ENCODE measurements at regions not wholly inside any gene's neighbourhood (a gene's known extent, or its start where the extent isn't known, plus 50 kb on each side); places are given as distances from the start of the nearest gene placed in this dataset.

GRCh38 chr10:4117604-4118003 is 332.6 kb upstream of the KLF6 start:
- Histone ChIP-seq H3K27me3 (replicated peaks in 1 of 4; ENCODE audit: control extremely low read depth in 1 of 4, control insufficient read depth in 3 of 4, insufficient read depth in 4 of 4, low read length in 3 of 4) (no peaks in the 10 kb centered on the region), H4K20me1 (ENCODE audit: control insufficient read depth, insufficient read depth, low read length, poor library complexity, severe bottlenecking) (no peaks in the 10 kb centered on the region), H2AFZ (ENCODE audit: insufficient read depth, low read depth, low read length, poor library complexity, severe bottlenecking) (no peak overlapping the region), H3K36me3 (replicated peaks in 1 of 2; ENCODE audit: control extremely low read depth in 1 of 2, control insufficient read depth in 1 of 2, extremely low read depth in 1 of 2, insufficient read depth in 2 of 2, low read length in 1 of 2) (no peaks in the 10 kb centered on the region), H3K9me3 (ENCODE audit: control extremely low read depth in 1 of 3, control insufficient read depth in 2 of 3, insufficient read depth in 1 of 3, low read length in 2 of 3) (peaks cover 0 to 1% (median 0%) of the 10 kb centered on the region in 3 donors), H3K79me2 (ENCODE audit: control insufficient read depth, insufficient read depth, low read length) (no peaks in the 10 kb centered on the region), H3K4me2 (replicated peaks; ENCODE audit: low read depth, low read length, poor library complexity, severe bottlenecking) (no peak overlapping the region), H3K4me3 (ENCODE audit: control extremely low read depth in 1 of 5, extremely low read depth in 1 of 5, insufficient read depth in 1 of 5, low read depth in 2 of 5, low read length in 4 of 5) (no peak overlapping the region), H3K9ac (ENCODE audit: low read length) (no peak overlapping the region), H3K4me1 (ENCODE audit: control insufficient read depth in 2 of 2, insufficient read depth in 2 of 2, low read length in 2 of 2) (peaks cover 14 to 21% of the 10 kb centered on the region in 2 donors), H3K27ac (ENCODE audit: low read length in 2 of 2) (no peak overlapping the region)
- no CpG with 5 or more reads among the region's 1 CpG for WGBS (ENCODE audit: insufficient coverage)
- H3K27me3 Mint-ChIP-seq = no peaks in the 10 kb centered on the region
- CTCF ChIA-PET = no interaction called here
- no peak overlapping the region for H3K27ac Mint-ChIP-seq
- POLR2A ChIA-PET = no interaction called here
- H3K9me3 Mint-ChIP-seq (ENCODE audit: insufficient read depth) = no peaks in the 10 kb centered on the region
- no peak for ATAC-seq (ENCODE audit: low read depth)
- TF ChIP-seq EZH2 (IDR thresholded peaks at IDR 0.05; ENCODE audit: borderline replicate concordance, insufficient read depth, low read depth, low read length, poor library complexity, severe bottlenecking) (no peak), CTCF (IDR thresholded peaks at IDR 0.05) (peak; percentile 5)
- peaks cover 24% of the 10 kb centered on the region for H3K4me1 Mint-ChIP-seq
- no peak for DNase-seq
- intact Hi-C loops (cut with micrococcal nuclease) = loop anchor here (5.0 kb wide), 1 partner anchor 55 kb away; no protein-coding TSS in a partner anchor
- H3K4me3 Mint-ChIP-seq = no peak overlapping the region

- Histone ChIP-seq H3K79me2 (ENCODE audit: control insufficient read depth, insufficient read depth, low read length) (no peaks in the 10 kb centered on the region), H3K4me2 (replicated peaks; ENCODE audit: low read depth, low read length, poor library complexity, severe bottlenecking) (no peak overlapping the region), H3K4me3 (ENCODE audit: control extremely low read depth in 1 of 5, extremely low read depth in 1 of 5, insufficient read depth in 1 of 5, low read depth in 2 of 5, low read length in 4 of 5) (no peak overlapping the region), H3K9me3 (ENCODE audit: control extremely low read depth in 1 of 3, control insufficient read depth in 2 of 3, insufficient read depth in 1 of 3, low read length in 2 of 3) (no peaks in the 10 kb centered on the region), H3K36me3 (replicated peaks in 1 of 2; ENCODE audit: control extremely low read depth in 1 of 2, control insufficient read depth in 1 of 2, extremely low read depth in 1 of 2, insufficient read depth in 2 of 2, low read length in 1 of 2) (no peaks in the 10 kb centered on the region), H3K9ac (ENCODE audit: low read length) (no peak overlapping the region), H3K27ac (ENCODE audit: low read length in 2 of 2) (no peak overlapping the region), H4K20me1 (ENCODE audit: control insufficient read depth, insufficient read depth, low read length, poor library complexity, severe bottlenecking) (no peaks in the 10 kb centered on the region), H3K27me3 (replicated peaks in 1 of 4; ENCODE audit: control extremely low read depth in 1 of 4, control insufficient read depth in 3 of 4, insufficient read depth in 4 of 4, low read length in 3 of 4) (no peaks in the 10 kb centered on the region), H2AFZ (ENCODE audit: insufficient read depth, low read depth, low read length, poor library complexity, severe bottlenecking) (no peak overlapping the region), H3K4me1 (ENCODE audit: control insufficient read depth in 2 of 2, insufficient read depth in 2 of 2, low read length in 2 of 2) (peaks cover 5 to 6% of the 10 kb centered on the region in 2 donors)
- CTCF ChIA-PET = no interaction called here
- Mint-ChIP-seq H3K9me3 (ENCODE audit: insufficient read depth) (no peaks in the 10 kb centered on the region), H3K27me3 (no peaks in the 10 kb centered on the region), H3K4me1 (peaks cover 23% of the 10 kb centered on the region), H3K27ac (no peak overlapping the region), H3K4me3 (no peak overlapping the region)
- TF ChIP-seq EZH2 (IDR thresholded peaks at IDR 0.05; ENCODE audit: borderline replicate concordance, insufficient read depth, low read depth, low read length, poor library complexity, severe bottlenecking) (no peak), CTCF (IDR thresholded peaks at IDR 0.05) (no peak)
- no peak for ATAC-seq (ENCODE audit: low read depth)
- WGBS (ENCODE audit: insufficient coverage) = no CpG with 5 or more reads among the region's 1 CpG
- DNase-seq = no peak
- POLR2A ChIA-PET = no interaction called here
- intact Hi-C loops (cut with micrococcal nuclease) = no loop called here
These were observed 326.6 kb upstream of the KLF6 start for GRCh38 chr10:4111643-4112042.

Measured in B cell (primary cell).